GM18519 (cell line): ENCODE measurements at regions not wholly inside any gene's neighbourhood (a gene's known extent, or its start where the extent isn't known, plus 50 kb on each side); places are given as distances from the start of the nearest gene placed in this dataset.
"Not testable (repeated sequence)": the region's sequence is repeated elsewhere in the genome, so short reads cannot be mapped to it uniquely, and the experiment has no call there.

ENCODE experiments used
- ATAC-seq: cut with Tn5 transposase; IDR thresholded peaks from one replicate; pipeline ENCODE4 v1.9.1; 2021; ENCODE audit warnings: mild to moderate bottlenecking, moderate library complexity; ENCODE audit not compliant: unreplicated experiment, low FRiP score

GRCh38 chr1:70811815-70812214, 235.8 kb downstream of the PTGER3 start:
- ATAC-seq, result no peak

GRCh38 chr1:70812442-70813109, 235.0 kb downstream of the PTGER3 start:
- ATAC-seq, result no peak

- no peak for ATAC-seq
Measured at GRCh38 chr1:70818401-70818800, 229.2 kb downstream of the PTGER3 start.

DNA sequence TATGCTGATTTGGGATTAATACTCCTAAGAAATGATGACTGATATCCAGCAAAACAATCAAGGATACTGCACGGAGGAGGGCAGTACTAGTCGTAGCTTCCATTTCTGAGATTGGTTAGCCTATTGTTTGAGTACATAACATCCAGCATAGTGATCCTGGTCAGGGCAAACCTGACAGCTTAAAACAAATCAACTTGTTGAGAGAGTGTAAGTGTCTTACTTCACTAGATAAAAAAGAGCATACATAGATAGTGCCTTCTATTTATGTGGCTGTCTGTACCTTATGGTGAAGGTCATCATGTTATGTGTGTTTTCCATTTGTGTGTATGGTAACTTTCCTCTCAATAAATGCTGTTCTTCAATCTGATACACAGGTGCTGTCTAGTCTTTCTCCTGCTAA, 228.4 kb downstream of the PTGER3 start:
- ATAC-seq, result no peak

GRCh38 chr1:70819785-70820184, 227.8 kb downstream of the PTGER3 start:
- ATAC-seq, result no peak

GRCh38 chr1:70820396-70820795, 227.2 kb downstream of the PTGER3 start:
- no peak for ATAC-seq

GRCh38 chr1:70820995-70821394, 226.6 kb downstream of the PTGER3 start:
- no peak for ATAC-seq

DNA sequence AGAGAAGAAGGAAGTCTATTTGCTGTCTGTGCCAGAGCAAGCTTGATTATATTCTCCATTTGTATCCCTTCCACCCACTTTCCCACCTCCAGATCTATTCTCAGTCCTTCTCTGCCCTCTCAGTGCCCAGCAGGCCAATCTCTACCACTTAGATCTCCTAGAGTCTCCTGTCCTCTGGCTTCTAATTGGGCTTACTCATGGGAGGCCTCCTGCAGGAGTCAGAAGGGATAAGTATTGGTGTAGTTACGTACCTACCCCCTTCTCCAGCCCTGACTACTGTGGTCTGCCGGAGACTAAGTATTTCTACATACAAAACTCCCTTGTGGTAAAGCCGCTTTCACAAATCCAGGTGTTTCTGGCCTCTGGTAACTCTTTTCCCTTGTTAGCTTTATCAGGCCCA, 221.2 kb downstream of the PTGER3 start:
- no peak for ATAC-seq

DNA sequence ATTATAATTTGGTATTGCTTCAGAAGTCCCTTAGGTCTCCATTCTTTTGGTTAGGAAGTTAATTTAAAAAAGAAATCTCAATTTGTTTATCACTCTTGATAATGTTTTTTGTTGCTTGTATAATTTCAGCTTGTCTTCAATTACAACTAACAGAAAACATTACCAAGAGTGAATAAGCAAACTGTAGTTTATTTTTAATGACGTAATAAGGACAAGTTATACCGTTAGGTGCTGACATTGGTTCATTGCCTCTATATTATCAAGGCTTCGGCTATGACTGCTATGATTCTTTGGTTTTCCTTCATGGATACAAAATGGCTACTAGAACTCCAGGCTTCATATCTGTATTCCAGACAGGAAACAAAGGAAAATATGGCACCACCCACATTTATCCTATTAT, 220.6 kb downstream of the PTGER3 start:
- no peak for ATAC-seq

GRCh38 chr1:70828177-70828576, 219.4 kb downstream of the PTGER3 start:
- ATAC-seq, result no peak

GRCh38 chr1:70834365-70834764, 213.3 kb downstream of the PTGER3 start:
- not testable (repeated sequence) for ATAC-seq

DNA sequence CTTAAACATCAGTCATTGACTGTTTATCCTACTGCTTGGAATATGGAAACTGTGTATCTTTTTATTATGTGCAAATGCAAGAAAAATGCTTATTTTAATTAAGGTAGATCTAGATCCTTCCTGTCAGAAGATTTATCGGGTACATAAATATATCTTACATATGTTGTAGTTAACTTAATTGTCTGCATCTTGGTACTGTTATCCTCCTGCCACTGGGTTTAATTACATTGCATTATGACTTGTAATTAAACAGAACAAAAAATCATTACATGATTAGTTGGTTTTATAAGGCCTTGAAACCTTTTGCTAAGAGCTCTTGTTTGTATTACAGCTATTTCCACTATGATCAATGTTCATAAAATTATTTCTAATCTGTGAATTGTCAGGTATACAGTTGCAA, 211.2 kb downstream of the PTGER3 start:
- no peak for ATAC-seq

DNA sequence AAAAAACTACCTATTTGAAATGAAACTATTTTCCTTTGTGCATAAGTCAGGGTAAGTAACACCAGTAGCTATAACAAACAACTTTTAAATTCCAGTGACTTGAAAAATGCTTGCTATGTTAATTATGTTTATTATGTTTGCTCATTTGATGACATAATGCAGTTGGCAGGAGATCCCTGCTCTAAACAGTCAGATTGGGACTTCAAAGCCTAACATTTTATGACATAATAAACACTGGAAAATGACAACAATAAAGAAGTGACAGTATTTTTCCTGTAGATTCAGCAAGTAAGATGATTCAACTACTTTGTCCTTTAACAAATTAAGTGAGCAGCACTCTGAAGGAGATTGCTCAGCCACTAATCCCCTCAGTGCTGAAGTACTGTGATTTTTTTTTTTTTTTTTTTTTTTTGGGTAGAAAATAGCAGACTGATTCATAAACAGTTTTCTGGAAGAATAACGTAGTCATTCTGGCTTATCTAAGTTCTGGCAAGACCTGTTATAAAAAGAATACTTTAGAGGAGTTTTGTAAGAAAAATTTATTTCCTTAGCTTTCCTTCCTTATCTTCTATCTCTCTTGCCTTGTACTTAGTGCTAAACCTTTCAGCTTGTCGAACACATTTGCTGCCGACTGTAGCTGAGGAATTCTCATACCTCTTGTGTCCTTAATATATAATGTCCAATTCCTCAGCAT, 207.2 kb downstream of the PTGER3 start:
- ATAC-seq, result no peak

DNA sequence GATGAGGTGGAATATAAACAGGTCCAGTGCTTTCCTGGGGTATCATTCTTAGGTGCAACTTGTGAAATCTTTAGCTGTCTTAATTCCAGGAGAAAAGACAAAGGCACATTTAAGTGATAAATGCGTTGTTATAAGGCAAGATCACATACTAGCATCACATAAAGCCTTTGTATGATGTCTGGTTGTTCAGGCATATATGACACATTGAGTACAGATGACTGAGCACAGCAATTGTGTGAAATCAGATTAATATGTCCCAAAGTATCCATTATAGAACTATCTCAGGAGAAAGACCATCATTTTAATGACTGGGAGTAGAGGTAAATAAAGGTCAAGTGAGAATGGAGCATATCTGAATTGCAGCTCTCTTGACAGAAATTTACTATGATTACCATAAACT, 205.1 kb downstream of the PTGER3 start:
- no peak for ATAC-seq

- ATAC-seq, result no peak
Measured at GRCh38 chr1:70843452-70843851, 204.2 kb downstream of the PTGER3 start.

DNA sequence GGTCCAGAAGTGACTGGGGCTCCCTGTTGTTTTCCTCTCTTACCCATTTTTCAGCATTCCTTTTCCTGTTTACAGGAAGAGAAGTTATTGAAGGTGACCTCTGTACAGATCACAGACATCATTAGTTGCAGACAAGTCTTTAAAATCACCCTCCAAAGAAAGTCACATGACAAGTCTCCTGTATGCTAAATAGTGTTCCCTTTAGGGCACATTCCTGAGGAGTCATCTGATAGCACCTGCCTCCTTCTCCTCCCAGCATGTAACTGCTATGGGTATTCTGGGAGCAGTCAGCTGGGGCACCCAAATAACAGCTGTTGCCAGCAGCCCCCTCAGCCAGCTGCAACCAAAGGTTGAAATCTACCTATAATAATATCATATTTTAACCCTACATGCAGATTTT, 200.6 kb downstream of the PTGER3 start:
- no peak for ATAC-seq

DNA sequence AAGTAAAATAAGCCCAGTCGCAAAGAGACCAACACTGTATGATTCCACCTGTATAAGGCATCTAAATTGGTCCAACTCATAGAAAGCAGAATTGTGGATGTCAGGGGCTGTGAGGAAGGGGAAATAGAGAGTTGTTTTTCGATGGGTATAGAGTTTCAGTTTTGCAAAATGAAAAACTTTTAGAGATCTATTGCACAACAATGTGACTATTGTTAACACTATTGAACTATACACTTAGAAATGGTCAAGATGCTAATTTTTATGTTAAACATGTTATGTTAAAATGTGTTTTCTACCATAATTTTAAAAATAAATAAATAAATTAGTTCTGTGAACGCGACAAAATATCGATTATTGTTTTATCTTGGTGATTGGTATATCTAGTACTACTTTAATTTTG, 192.4 kb downstream of the PTGER3 start:
- no peak for ATAC-seq

DNA sequence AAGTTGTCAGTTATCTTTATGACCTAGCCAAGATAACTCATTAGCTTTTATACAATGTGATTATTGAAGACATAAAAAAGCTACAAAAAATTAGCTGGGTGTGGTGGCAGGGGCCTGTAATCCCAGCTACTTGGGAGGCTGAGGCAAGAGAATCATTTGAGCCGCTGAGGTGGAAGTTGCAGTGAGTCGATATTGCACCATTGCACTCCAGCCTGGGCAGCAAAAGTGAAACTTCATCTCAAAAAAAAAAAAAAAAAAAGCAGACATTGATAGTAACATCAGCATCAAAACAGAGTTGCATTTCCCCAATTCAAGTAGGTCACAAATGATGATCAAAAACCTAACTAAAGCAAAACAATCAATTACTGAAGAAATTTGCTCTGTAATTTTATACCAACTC, 191.4 kb downstream of the PTGER3 start:
- no peak for ATAC-seq

GRCh38 chr1:70863239-70863638, 184.4 kb downstream of the PTGER3 start:
- no peak for ATAC-seq

- no peak for ATAC-seq
Measured at GRCh38 chr1:70864302-70864701, 183.3 kb downstream of the PTGER3 start.

- no peak for ATAC-seq
Measured at GRCh38 chr1:70866542-70867264, 180.9 kb downstream of the PTGER3 start.

DNA sequence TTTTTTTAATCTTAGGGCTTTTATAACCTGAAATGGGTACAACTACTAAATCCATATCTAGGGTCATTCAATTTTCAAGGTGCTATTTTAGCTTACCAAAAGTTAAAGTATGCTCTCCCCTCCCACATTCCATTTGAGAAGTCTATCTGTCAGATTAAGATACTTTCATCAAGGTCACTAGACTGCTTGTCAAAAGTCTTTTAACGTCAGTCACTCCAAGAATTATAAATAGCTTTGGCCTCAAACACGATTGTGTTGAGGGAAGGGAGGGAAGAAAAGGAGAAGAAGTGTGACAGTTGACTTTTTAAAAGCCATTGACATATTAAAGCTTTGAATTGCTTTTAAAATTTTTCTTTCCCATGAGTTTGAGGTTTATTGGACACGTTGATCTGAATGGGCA, 175.8 kb downstream of the PTGER3 start:
- no peak for ATAC-seq
